Kidney tubule cell (primary cell): ENCODE measurements at regions not wholly inside any gene's neighbourhood (a gene's known extent, or its start where the extent isn't known, plus 50 kb on each side); places are given as distances from the start of the nearest gene placed in this dataset.

Source experiments
- DNase-seq: peaks from one replicate; pipeline ENCODE4 v3.0.0-alpha.2; 2018; ENCODE audit warnings: low spot score

GRCh38 chr4:62896721-62897120 is 1512.5 kb downstream of the TECRL start:
- DNase-seq: no peak

GRCh38 chr4:62881901-62882300 is 1527.3 kb downstream of the TECRL start:
- DNase-seq: no peak

GRCh38 chr4:62881210-62881609 is 1528.0 kb downstream of the TECRL start:
- no peak for DNase-seq

- no peak for DNase-seq
Observed at GRCh38 chr4:62872856-62873255, 1536.4 kb downstream of the TECRL start.

GRCh38 chr4:62871078-62871477 is 1538.2 kb downstream of the TECRL start:
- DNase-seq: no peak

- no peak for DNase-seq
Observed at GRCh38 chr4:62870451-62870850, 1538.8 kb downstream of the TECRL start.

- no peak for DNase-seq
Observed at GRCh38 chr4:62865261-62865660, 1544.0 kb downstream of the TECRL start.

GRCh38 chr4:62849696-62850095 is 1559.6 kb downstream of the TECRL start:
- no peak for DNase-seq

GRCh38 chr4:62835631-62836030 is 1573.6 kb downstream of the TECRL start:
- DNase-seq: no peak

GRCh38 chr4:62822306-62822705 is 1586.9 kb downstream of the TECRL start:
- no peak for DNase-seq

GRCh38 chr4:62816566-62816965 is 1592.7 kb downstream of the TECRL start:
- DNase-seq: no peak

- no peak for DNase-seq
Observed at GRCh38 chr4:62814510-62815047, 1594.7 kb downstream of the TECRL start.

- no peak for DNase-seq
Observed at GRCh38 chr4:62806816-62807215, 1602.4 kb downstream of the TECRL start.

GRCh38 chr4:62804075-62804474 is 1603.9 kb downstream of the ADGRL3 start:
- DNase-seq: no peak

- no peak for DNase-seq
Observed at GRCh38 chr4:62797221-62797620, 1597.1 kb downstream of the ADGRL3 start.

GRCh38 chr4:62791386-62791785 is 1591.3 kb downstream of the ADGRL3 start:
- DNase-seq: no peak

- no peak for DNase-seq
Observed at GRCh38 chr4:62771983-62772557, 1571.9 kb downstream of the ADGRL3 start.

- DNase-seq: no peak
Observed at GRCh38 chr4:62740296-62740695, 1540.2 kb downstream of the ADGRL3 start.

- no peak for DNase-seq
Observed at GRCh38 chr4:62717154-62717553, 1517.0 kb downstream of the ADGRL3 start.

- no peak for DNase-seq
Observed at GRCh38 chr4:62711575-62711974, 1511.4 kb downstream of the ADGRL3 start.

- DNase-seq: peak; percentile 26
Observed at GRCh38 chr4:62709618-62710252, 1509.6 kb downstream of the ADGRL3 start.

- no peak for DNase-seq
Observed at GRCh38 chr4:62706423-62706822, 1506.3 kb downstream of the ADGRL3 start.

GRCh38 chr4:62683799-62684566 is 1483.9 kb downstream of the ADGRL3 start:
- no peak for DNase-seq
